ENCODE measurements at regions not wholly inside any gene's neighbourhood (a gene's known extent, or its start where the extent isn't known, plus 50 kb on each side); places are given as distances from the start of the nearest gene placed in this dataset.
"Not testable (repeated sequence)": the region's sequence is repeated elsewhere in the genome, so short reads cannot be mapped to it uniquely, and the experiment has no call there.

DNA sequence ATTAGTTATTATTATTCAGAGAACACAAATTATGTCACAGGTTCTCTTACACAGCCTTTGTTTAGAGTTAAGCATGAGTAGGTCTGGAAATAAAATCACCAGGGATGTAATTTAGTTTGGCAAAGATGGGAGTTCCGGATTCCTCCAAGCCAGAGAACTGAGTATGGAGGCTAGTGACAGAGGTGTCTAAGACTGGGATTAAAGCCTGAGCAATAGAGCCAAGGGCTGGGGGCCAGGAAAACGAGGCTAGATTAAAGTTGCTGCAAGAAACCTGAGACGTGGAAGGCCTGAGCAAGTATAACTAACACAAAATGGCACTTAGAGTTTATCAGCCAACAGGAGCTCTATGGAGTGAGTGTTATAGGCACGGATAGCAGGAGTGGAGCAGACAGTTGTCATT, 381.6 kb downstream of the SRGAP2C start:
- DNase-seq (ENCODE audit: low read depth): no peak

DNA sequence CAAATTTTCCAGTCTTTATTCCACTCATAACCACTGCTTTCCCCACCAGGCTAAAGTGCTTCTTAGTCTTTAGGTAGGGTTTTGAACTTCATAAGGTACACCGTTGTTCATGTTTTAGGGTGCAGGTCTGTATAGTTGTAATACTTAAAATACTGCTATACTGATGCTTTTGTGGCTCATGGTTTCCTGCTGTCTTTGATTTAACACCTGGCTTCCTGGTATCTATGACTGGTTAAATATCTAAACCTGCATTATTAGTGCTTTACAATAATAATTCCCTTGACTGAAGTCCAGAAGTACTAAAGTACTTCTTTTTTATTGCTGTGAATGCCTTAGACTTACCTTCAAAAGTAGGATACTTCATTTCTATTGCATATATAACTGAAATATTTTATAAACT, 384.7 kb downstream of the SRGAP2C start:
- DNase-seq (ENCODE audit: low read depth): no peak

DNA sequence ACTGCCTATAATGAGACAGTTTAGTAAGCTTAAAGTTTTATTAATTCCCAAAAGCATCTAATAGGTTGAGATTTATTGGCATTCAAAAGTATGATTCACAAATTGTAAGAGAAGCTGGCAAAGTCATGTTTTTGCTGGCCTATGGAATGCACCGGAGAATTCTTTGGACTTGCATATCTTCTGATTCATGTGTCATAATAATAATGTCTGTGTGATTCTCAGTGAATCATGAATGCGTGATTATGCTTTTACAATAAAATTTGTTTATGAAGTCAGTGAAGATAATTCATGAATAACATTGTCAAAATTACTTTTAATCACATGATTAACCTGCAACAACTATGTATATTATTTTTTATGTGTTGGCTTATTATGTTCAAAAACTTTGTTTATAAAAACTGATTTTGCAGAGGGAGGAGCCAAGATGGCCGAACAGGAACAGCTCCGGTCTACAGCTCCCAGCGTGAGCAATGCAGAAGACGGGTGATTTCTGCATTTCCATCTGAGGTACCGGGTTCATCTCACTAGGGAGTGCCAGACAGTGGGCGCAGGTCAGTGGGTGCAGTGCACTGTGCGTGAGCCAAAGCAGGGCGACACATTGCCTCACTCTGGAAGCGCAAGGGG, 389.2 kb downstream of the SRGAP2C start:
- DNase-seq (ENCODE audit: low read depth): peak; percentile 36

DNA sequence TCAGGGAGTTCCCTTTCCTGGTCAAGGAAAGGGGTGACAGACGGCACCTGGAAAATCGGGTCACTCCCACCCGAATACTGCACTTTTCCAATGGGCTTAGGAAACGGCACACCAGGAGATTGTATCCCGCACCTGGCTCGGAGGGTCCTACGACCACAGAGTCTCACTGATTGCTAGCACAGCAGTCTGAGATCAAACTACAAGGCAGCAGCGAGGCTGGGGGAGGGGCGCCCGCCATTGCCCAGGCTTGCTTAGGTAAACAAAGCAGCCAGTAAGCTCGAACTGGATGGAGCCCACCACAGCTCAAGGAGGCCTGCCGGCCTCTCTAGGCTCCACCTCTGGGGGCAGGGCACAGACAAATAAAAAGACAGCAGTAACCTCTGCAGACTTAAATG, 389.7 kb downstream of the SRGAP2C start:
- not testable (repeated sequence) for DNase-seq (ENCODE audit: low read depth)

DNA sequence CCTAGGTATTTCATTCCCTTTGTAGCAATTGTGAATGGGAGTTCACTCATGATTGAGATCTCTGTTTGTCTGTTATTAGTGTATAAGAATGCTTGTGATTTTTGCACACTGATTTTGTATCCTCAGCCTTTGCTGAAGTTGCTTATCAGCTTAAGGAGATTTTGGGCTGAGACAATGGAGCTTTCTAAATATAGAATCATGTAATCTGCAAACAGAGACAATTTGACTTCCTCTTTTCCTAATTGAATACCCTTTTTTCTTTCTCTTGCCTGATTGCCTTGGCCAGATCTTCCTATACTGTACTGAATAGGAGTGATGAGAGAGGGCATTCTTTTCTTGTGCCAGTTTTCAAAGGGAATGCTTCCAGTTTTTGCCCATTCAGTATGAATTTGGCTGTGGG, 398.1 kb downstream of the SRGAP2C start:
- not testable (repeated sequence) for DNase-seq (ENCODE audit: low read depth)

DNA sequence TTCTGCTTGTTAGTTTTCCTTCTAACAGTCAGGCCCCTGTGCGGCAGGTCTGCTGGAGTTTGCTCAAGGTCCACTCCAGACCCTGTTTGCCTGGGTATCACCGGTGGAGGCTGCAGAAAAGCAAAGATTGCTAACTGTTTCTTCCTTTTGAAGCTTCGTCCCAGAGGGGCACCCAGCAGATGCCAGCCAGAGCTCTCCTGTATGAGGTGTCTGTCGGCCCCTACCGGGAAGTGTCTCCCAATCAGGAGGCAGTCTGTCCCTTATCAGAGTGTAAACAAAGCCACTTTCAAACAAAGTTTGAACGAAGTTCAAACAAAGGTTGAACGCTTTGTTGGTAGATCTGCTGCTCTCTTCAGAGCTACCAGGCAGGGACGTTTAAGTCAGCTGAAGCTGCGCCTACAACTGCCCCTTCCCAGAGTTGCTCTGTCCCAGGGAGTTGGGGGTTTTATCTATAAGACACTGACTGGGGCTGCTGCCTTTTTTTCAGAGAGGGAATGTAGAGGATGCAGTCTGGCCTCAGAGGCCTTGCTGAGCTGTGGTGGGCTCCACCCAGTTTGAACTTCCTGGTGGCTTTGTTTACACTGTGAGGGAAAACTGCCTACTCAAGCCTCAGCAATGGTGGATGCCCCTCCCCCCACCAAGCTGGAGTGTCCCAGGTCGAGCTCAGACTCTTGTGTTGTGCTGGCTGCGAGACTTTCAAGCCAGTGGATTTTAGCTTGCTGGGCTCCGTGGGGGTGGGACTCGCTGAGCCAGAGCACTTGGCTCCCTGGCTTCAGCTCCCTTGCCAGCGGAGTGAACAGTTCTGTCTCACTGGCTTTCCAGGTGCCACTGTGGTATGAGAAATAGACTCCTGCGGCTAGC, 401.8 kb downstream of the SRGAP2C start:
- DNase-seq (ENCODE audit: low read depth): no peak

DNA sequence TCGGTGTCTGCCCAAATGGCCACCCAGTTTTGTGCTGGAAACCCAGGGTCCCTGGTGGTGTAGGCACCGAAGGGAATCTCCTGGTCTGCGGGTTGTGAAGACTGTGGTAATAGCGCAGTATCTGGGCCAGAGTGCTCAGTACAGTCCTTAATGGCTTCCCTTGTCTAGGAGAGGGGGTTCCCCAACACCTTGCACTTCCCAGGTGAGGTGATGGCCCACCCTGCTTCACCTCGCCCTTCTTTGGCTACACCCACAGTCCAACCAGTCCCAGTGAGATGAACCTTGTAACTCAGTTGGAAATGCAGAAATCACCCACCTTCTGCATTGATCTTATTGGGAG, 402.4 kb downstream of the SRGAP2C start:
- no peak for DNase-seq (ENCODE audit: low read depth)

DNA sequence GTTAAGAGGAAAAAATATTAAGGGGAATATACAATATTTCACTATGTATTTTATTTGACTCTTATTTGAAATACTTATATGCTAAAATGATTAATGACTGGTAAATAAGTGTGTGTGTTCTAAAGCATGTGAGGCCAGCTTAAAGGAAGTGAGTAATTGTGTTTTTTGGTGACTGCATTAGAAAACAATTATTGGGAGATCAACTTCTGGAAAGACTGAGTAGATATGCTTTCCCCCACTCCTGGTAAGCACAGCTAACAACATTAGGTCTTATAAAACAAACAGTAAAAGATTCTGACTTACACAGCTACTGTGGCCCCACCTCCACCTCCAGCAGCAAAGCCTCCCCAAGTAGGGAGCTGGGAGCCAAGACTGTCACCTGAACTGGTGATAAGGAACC, 403.0 kb downstream of the SRGAP2C start:
- no peak for DNase-seq (ENCODE audit: low read depth)

DNA sequence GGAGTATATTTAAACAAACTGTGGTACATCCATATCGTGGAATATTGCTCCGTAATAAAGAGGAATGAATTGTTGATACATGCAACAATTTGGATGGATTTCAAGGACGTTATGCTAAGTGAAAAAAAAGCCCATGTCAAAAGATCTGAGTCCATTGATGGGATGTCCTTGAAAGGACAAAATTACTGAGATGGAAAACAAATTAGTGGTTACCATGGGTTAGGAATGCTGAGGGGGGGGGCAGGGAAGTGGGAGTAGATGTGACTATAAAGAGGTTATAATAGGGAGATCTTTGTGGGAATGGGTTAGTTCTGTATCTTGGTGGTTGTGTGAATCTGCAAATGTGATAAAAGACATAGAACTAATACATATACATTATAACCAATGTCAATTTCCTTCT, 409.3 kb downstream of the SRGAP2C start:
- no peak for DNase-seq (ENCODE audit: low read depth)

DNA sequence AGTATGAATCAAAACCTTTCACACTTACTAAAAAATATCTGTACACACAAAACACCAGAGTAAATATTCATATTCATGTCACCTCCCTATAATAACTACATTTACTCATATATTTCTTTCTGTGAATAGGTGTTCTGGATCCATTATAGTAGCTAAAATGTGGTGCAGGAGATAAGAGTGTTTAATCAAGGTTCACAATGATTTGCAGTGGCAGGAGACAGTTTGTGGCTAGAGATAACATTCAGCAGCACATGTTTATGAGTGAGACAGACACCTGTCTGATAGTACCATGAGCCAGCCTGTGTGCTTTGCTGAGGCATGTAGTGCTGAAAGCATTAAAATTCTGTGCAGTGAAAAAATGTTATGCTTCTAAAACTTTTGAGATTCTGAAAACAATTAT, 410.3 kb downstream of the SRGAP2C start:
- DNase-seq (ENCODE audit: low read depth): peak; percentile 8

DNA sequence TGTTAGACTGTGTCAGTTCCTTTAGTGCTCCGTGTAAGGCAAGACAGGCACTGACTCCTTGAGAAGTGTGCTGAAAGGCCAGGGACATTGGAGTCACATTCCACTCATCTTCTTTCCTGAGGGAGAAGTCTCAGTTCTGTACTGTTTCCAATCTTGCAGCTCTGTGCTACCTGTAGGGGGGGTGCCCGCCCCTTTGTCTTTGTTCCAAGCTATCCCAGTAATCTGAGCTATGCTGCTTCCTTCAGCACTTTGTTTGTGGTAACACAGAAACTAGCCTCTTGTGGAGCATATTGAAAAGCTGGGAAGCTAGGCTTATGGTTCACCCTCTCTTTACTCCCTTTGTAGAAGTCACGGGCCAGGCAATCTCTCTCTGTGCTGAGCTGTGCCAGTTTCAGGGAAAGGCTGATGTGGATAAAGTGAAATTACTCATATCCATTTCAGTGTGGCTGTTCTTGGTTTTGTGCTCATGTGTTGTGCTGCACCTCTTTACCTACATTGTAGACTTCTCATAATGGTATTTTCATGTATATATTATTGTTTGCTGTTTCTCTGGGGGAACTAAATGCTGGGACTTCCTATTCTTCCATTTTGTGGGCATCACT, 420.2 kb downstream of the SRGAP2C start:
- DNase-seq (ENCODE audit: low read depth): not testable (repeated sequence)

DNA sequence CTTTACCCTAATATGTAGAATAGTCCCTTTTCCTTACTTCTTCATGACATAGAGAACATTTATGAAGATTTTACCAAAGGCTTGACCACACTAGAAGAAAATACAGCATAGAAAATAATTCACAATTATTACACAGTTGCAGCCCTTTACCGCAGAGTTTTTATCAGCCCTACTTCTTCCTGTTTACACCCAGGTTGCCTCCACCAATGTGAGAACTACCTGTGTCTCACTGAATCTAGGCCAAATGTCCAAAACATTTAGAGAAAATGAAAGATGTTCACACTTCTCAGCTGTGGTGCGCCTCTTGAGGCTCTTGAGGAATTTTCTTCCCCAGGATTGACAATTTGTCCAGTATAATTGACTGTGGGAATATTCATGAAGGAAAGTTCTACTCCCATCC, 422.7 kb downstream of the SRGAP2C start:
- not testable (repeated sequence) for DNase-seq (ENCODE audit: low read depth)

All from myocyte (in vitro differentiated cells).